GM18505 (cell line): ENCODE measurements at regions not wholly inside any gene's neighbourhood (a gene's known extent, or its start where the extent isn't known, plus 50 kb on each side); places are given as distances from the start of the nearest gene placed in this dataset.

Experiments
- ATAC-seq: cut with Tn5 transposase; IDR thresholded peaks from one replicate; pipeline ENCODE4 v1.9.1; 2021; ENCODE audit not compliant: unreplicated experiment
- POLR2A ChIP-seq: IDR thresholded peaks from 4 replicates; pipeline ENCODE4 v1.6.1; 2011; ENCODE audit warnings: borderline replicate concordance; ENCODE audit not compliant: insufficient read depth, insufficient read length; ENCODE audit errors: extremely low read depth

DNA sequence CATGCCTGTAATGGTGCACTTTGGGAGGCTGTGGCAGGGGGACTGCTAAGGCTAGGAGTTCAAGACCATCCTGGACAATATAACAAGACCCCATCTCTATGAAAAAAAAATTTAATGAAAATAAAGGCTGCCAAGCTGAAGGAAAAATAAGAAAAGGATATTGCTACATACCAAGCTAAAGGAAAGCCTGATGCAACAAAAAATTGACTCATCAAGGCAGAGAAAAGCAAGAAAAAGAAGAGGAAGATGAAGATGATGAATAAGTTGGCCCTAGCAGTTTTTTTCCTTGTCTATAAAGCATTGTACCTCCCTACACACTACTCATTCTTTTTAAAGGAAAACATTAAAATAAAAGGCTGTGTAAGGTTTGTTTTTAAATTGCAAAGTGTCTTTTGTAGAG, 441.9 kb upstream of the MDFIC2 start:
- no peak for ATAC-seq
- TF ChIP-seq POLR2A, result no peak

GRCh38 chr3:70753572-70753971, 441.1 kb upstream of the MDFIC2 start:
- no peak for ATAC-seq
- TF ChIP-seq POLR2A, result no peak

DNA sequence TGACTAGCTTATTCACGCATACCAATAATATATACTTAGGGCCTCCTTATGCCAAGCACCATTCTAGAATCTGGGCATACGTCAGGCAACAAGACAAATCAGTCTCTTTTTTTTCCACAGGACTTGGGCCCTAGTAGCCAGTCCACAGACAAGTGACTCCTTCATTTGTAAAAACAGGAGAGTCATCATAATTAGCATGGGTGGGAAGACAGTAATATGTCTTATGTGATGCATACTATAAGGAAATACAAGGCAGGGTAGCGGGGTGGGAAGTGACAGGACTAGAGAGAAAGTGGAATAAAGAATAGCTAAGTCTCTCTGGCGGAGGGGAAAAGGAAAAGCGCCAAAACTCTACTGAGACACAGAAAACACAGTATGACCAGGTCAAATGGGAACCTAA, 439.6 kb upstream of the MDFIC2 start:
- ATAC-seq, result no peak
- TF ChIP-seq POLR2A, result no peak

GRCh38 chr3:70749122-70749521, 436.7 kb upstream of the MDFIC2 start:
- no peak for ATAC-seq
- TF ChIP-seq POLR2A, result no peak

DNA sequence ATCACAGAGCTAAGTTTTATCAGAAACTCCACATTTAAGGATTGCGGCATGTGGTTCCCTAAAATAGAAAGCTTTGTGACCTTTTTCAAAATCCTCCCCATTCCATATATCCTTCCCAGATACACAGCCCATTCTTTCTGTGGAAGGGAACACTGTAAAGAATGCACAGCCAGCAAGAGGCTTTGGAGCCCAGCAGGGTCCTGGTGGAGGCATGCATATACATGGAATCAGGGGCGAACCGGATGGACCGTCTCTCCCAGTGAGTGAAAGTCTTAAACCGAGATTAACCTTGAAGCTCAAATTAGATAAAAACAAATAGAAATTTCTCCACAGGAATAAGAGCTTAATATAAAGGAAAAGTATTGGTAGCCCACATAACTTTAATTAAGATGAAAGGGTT, 436.2 kb upstream of the MDFIC2 start:
- ATAC-seq, result no peak
- TF ChIP-seq POLR2A, result no peak

- ATAC-seq, result no peak
- TF ChIP-seq POLR2A, result no peak
Observed at GRCh38 chr3:70747847-70748246, 435.4 kb upstream of the MDFIC2 start.

- TF ChIP-seq POLR2A, result no peak
- no peak for ATAC-seq
Observed at GRCh38 chr3:70744536-70744935, 432.1 kb upstream of the MDFIC2 start.

DNA sequence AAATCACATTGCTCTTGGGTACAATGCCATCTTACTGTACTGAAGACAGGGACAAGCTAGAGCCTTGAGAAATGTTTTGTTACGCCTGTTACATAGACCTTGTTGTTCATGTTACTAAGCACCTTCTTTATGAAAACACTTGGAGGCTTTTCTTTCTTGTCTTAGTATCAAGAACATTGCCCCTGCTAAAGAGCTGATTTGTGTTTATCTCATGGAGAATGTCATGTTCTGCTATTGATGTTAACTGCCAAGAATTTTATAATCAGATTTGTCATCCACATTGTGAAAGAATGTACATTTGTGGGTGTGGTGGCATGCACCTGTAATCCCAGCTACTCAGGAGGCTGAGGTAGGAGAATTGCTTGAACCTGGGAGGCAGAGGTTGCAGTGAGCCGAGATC, 431.3 kb upstream of the MDFIC2 start:
- no peak for TF ChIP-seq POLR2A
- ATAC-seq, result no peak

DNA sequence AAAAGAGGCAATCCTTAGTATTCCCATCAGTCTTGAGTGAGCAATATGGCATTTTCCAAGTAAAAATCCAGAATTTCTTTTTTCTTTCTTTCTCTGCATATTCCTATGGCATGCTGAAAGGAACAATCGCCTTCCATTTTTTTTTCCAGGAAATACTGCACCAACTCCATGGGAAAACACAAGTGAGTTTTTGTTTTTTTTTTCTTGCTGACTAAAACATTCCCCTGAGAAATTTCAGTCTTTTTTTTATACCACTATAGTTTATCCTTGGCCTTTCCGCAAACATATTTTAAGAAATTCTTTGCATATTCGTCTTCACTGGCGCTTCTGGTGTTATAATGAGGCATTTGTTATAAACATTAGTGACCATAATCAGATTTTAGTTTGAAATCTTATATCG, 429.6 kb upstream of the MDFIC2 start:
- ATAC-seq, result no peak
- TF ChIP-seq POLR2A, result no peak

- TF ChIP-seq POLR2A, result no peak
- ATAC-seq, result no peak
Observed at GRCh38 chr3:70740872-70741271, 428.4 kb upstream of the MDFIC2 start.

DNA sequence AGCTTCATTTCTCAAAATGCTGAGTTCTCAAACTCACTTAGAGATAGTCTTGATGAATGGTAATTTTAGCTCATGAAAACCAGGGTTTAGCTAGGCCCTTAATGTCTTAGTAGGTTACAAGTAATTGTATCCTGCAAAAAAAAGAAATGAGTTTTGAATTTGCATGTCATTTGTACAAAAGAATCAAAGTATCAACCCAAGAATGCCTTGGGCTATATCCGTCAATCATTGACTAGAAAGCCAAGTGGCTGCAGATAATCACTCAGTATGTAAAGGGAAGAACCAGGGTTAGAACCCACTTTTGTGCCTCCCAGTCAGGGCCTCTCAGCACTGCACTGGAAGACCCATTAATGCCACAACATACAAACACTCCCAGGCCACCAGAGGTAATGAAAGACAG, 427.6 kb upstream of the MDFIC2 start:
- TF ChIP-seq POLR2A, result no peak
- no peak for ATAC-seq

DNA sequence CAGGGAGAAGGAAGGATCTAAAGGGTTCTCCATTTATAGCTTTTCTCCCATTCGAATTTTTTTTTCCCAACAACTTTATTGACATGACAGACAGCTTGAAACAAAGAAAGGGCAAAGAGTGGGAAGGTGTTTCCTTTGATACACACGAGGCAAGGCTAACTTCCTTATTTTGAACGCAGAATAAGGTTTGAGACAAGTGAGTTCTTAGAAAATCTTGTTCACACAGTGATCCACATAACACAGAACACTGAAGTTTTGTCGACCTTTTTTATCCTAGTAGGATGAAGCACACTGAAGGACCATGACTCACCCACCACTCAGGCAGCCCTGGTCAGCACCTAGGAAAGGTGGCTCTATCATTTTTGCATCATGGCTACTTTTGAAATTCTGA, 425.8 kb upstream of the MDFIC2 start:
- no peak for TF ChIP-seq POLR2A
- no peak for ATAC-seq

DNA sequence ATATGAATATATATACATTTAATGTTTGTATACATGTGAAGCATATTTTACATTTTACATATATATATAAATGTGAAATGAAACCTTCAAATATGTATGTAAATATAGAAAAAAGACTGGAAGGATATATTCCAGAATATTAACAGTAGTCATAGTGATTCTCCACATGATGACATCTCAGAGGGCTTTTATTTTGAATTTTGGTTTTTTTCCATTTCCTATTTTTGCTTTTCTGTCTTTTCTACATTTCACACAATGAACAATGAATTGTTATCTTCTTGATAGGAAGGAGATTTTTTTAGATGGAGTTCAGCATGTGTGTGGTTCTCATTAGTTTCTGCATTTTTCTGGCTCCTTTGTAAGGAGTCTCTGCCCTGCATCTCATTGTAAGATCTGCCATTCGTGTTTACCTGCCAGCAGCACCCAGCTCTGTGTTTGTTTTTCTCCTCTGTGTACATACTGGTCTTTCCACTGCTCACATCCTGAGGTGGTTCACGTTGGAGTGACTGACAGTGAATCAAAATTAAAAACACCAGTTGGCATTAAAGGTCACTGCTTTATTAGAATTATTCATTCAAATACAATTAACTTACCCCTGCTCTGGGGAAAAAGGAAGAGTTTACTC, 425.3 kb upstream of the MDFIC2 start:
- ATAC-seq, result no peak
- TF ChIP-seq POLR2A, result no peak

DNA sequence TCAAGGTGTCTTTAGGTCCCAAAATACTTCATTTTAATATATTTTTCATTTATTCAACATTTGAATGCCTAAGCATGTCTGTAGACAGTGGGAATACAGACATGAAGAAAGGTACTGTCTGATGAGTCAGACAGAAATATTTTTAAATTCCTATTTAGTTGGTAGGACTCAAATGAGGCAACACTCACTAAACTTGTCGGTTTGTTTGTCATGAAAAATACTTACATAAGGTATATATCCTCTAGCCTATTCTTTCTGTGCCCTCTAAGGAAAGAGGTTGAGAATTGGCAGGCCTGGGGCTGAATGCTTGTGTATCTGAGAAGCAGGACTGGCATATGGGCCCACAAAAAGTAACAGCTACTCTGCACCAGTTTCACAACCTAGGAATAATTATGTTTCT, 423.6 kb upstream of the MDFIC2 start:
- TF ChIP-seq POLR2A, result no peak
- ATAC-seq, result no peak

DNA sequence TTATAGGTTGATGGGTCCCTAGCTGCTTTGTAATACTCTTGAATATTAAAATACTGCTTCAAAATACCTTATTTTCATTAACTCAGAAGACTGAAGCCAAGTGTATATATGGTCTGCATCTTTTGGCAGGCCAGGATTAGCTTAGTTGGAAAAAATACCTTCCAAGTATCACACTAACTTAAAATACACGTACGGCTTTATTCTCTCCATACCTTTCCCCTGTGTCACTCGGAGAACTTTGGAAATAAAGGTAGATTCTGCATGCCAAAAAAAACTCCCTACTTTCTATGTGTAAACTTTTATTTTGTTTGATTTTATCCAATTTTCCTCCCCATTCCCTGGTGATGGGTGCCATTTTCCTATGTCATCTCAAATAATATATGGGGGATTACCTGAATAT, 422.3 kb upstream of the MDFIC2 start:
- no peak for TF ChIP-seq POLR2A
- ATAC-seq, result no peak
